Psoas muscle (tissue), 7 donors: ENCODE measurements at regions not wholly inside any gene's neighbourhood (a gene's known extent, or its start where the extent isn't known, plus 50 kb on each side); places are given as distances from the start of the nearest gene placed in this dataset.

Source experiments
- ATAC-seq, 4 donors: fragments of 200-7000 bp; cut with Tn5 transposase; one replicate each; pipeline ENCODE4 v1.9.1; 2020; ENCODE audit warnings: moderate library complexity in 3 of 4, mild to moderate bottlenecking in 2 of 4
- DNase-seq, 2 donors: peaks; one replicate each; pipeline ENCODE4 v3.0.0-alpha.2; 2020
- H3K27ac ChIP-seq: fragments of 200-600 bp; one replicate; pipeline ENCODE4 v1.8.0; 2022
- H3K27me3 ChIP-seq, 3 donors: fragments of 200-600 bp in 1 of 3; one replicate each; pipeline versions ENCODE4 v1.6.1 to v1.8.0; 2013 to 2022; ENCODE audit warnings: low read length in 2 of 3, mild to moderate bottlenecking in 2 of 3, moderate library complexity in 1 of 3; ENCODE audit not compliant: insufficient read depth in 3 of 3
- H3K36me3 ChIP-seq, 2 donors: fragments of 200-600 bp in 1 of 2; one replicate each; pipeline versions ENCODE4 v1.6.1 to v1.8.0; 2013 to 2022; ENCODE audit warnings: low read depth in 1 of 2, mild to moderate bottlenecking in 1 of 2, moderate library complexity in 1 of 2; ENCODE audit not compliant: insufficient read depth in 1 of 2
- H3K4me1 ChIP-seq: fragments of 200-600 bp; one replicate; pipeline ENCODE4 v1.8.0; 2022
- H3K4me3 ChIP-seq: fragments of 200-600 bp; one replicate; pipeline ENCODE4 v1.8.0; 2022; ENCODE audit warnings: mild to moderate bottlenecking
- H3K9me3 ChIP-seq: fragments of 200-600 bp; one replicate; pipeline ENCODE4 v1.8.0; 2022
- CTCF ChIP-seq: fragments of 200-600 bp; IDR thresholded peaks from one replicate; pipeline ENCODE4 v1.8.0; 2022; ENCODE audit warnings: antibody characterized with exemption
- WGBS, 3 donors: extraction: QIAGEN DNeasy Blood & Tissue Kit; methylation state at CpG; one replicate each; pipeline versions ENCODE4 v1.1.6 to v1.1.7; 2013; 5-methylcytosine and 5-hydroxymethylcytosine counted together
- intact Hi-C, 2 donors: fragments of 100-400 bp; cut with DNase I; formaldehyde crosslinking; loops; one replicate each; pipeline versions ENCODE4 v1.11.0 to v1.14.2; 2022
- donor health status: healthy with polysubstance abuse.
- donor health status: DM: no; HTN: no; CAD: no; lungs with moderate emphysema.
- donor health status: Bipolar disorder and iron deficiency.
- donor health status: healthy.
- donor health status: DM: yes; HTN: yes; CAD: no.
- donor health status: DM: no; HTN: no; CAD: no.
- donor health status: DM: yes; HTN: yes; CAD: no.

- Histone ChIP-seq H3K27ac (no peak overlapping the region), H3K4me1 (no peaks in the 10 kb centered on the region), H3K36me3 (no peaks in the 10 kb centered on the region), H3K4me3 (no peak overlapping the region), H3K9me3 (no peaks in the 10 kb centered on the region), H3K27me3 (no peaks in the 10 kb centered on the region)
- intact Hi-C loops, result no loop called here
- 64 to 71% (median 67%) methylated on average over 4 of the region's 4 CpGs for WGBS, 3 donors
- ATAC-seq (no peak), DNase-seq (no peak)
- TF ChIP-seq CTCF, result no peak
These were observed 904.5 kb downstream of the C6orf118 start for GRCh38 chr6:164404812-164405488.

GRCh38 chr6:164401871-164402270 is 907.5 kb downstream of the C6orf118 start:
- Histone ChIP-seq H3K27me3 (no peaks in the 10 kb centered on the region), H3K4me1 (no peaks in the 10 kb centered on the region), H3K4me3 (no peak overlapping the region), H3K36me3 (no peaks in the 10 kb centered on the region), H3K27ac (no peak overlapping the region), H3K9me3 (no peaks in the 10 kb centered on the region)
- DNase-seq (no peak), ATAC-seq (no peak)
- no peak for TF ChIP-seq CTCF
- 37 to 61% (median 40%) methylated on average over 2 of the region's 2 CpGs for WGBS, 3 donors
- intact Hi-C loops, result no loop called here

- no peak overlapping the region for H3K27ac ChIP-seq
- intact Hi-C loops, result no loop called here
- no peaks in the 10 kb centered on the region for H3K4me1 ChIP-seq
- no peaks in the 10 kb centered on the region for H3K36me3 ChIP-seq
- no peaks in the 10 kb centered on the region for H3K9me3 ChIP-seq
- ATAC-seq (no peak), DNase-seq (no peak)
- no peak for TF ChIP-seq CTCF
- WGBS, 3 donors, result 69 to 79% (median 74%) methylated on average over 1 of the region's 1 CpG
- no peaks in the 10 kb centered on the region for H3K27me3 ChIP-seq
- no peak overlapping the region for H3K4me3 ChIP-seq
These were observed 910.8 kb downstream of the C6orf118 start for GRCh38 chr6:164398647-164399046.

GRCh38 chr6:164396071-164397047 is 913.0 kb downstream of the C6orf118 start:
- no peaks in the 10 kb centered on the region for H3K9me3 ChIP-seq
- H3K27me3 ChIP-seq, result no peaks in the 10 kb centered on the region
- peak overlapping the region; percentile 56 for H3K4me3 ChIP-seq
- intact Hi-C loops, result no loop called here
- peak; percentile 22 to 59 (median 40) for ATAC-seq
- H3K27ac ChIP-seq, result peak overlapping the region; percentile 55
- TF ChIP-seq CTCF, result no peak
- 51 to 62% (median 60%) methylated on average over 9 of the region's 9 CpGs for WGBS, 3 donors
- H3K36me3 ChIP-seq, result no peaks in the 10 kb centered on the region
- no peak for DNase-seq
- H3K4me1 ChIP-seq, result no peaks in the 10 kb centered on the region
